HFFc6 (cell line): ENCODE measurements at regions not wholly inside any gene's neighbourhood (a gene's known extent, or its start where the extent isn't known, plus 50 kb on each side); places are given as distances from the start of the nearest gene placed in this dataset.
A peak's percentile ranks its signal among the peaks of the same experiment; 100 is the strongest.

Source experiments
- DNase-seq: peaks from one replicate; pipeline ENCODE4 v3.0.0-alpha.2; 2018
- H3K27ac Mint-ChIP-seq: 2 replicates; pipeline ENCODE4 v1.8.0; 2020; ENCODE audit warnings: mild to moderate bottlenecking, mixed read lengths
- H3K27me3 Mint-ChIP-seq: 2 replicates; pipeline ENCODE4 v1.8.0; 2021; ENCODE audit warnings: mild to moderate bottlenecking, moderate library complexity, mixed read lengths; ENCODE audit not compliant: insufficient read depth
- H3K36me3 Mint-ChIP-seq: 2 replicates; pipeline ENCODE4 v1.8.0; 2021; ENCODE audit warnings: low read depth, mixed read lengths
- H3K4me1 Mint-ChIP-seq: 2 replicates; pipeline ENCODE4 v1.8.0; 2020; ENCODE audit warnings: low read depth, mixed read lengths
- H3K4me3 Mint-ChIP-seq: 2 replicates; pipeline ENCODE4 v1.8.0; 2020; ENCODE audit warnings: mild to moderate bottlenecking, moderate library complexity, mixed read lengths
- H3K9me3 Mint-ChIP-seq: 2 replicates; pipeline ENCODE4 v1.8.0; 2020; ENCODE audit warnings: mild to moderate bottlenecking, mixed read lengths
- CTCF ChIP-seq: fragments of 200-600 bp; sonication (generic); IDR thresholded peaks from 2 replicates; pipeline ENCODE4 v1.5.0; 2021; ENCODE audit warnings: antibody characterized with exemption, mild to moderate bottlenecking

- H3K9me3 Mint-ChIP-seq: no peaks in the 10 kb centered on the region
- H3K27ac Mint-ChIP-seq: peak overlapping the region; percentile 88
- H3K36me3 Mint-ChIP-seq: no peaks in the 10 kb centered on the region
- peaks cover 44% of the 10 kb centered on the region for H3K4me1 Mint-ChIP-seq
- peak; percentile 85 for DNase-seq
- no peak for TF ChIP-seq CTCF
- H3K27me3 Mint-ChIP-seq: no peaks in the 10 kb centered on the region
- peak overlapping the region; percentile 66 for H3K4me3 Mint-ChIP-seq
Observed at GRCh38 chr9:107749787-107750444, 260.3 kb upstream of the KLF4 start.

GRCh38 chr9:107744873-107745272, 255.3 kb upstream of the KLF4 start:
- H3K9me3 Mint-ChIP-seq: no peaks in the 10 kb centered on the region
- no peak overlapping the region for H3K4me3 Mint-ChIP-seq
- H3K36me3 Mint-ChIP-seq: no peaks in the 10 kb centered on the region
- peaks cover 14% of the 10 kb centered on the region for H3K4me1 Mint-ChIP-seq
- TF ChIP-seq CTCF: no peak
- DNase-seq: no peak
- no peak overlapping the region for H3K27ac Mint-ChIP-seq
- no peaks in the 10 kb centered on the region for H3K27me3 Mint-ChIP-seq

GRCh38 chr9:107742531-107743309, 253.2 kb upstream of the KLF4 start:
- Mint-ChIP-seq H3K4me1 (peaks cover 28% of the 10 kb centered on the region), H3K4me3 (no peak overlapping the region), H3K9me3 (no peaks in the 10 kb centered on the region), H3K36me3 (no peaks in the 10 kb centered on the region), H3K27me3 (no peaks in the 10 kb centered on the region; the same call in 1 of the 2 replicates), H3K27ac (no peak overlapping the region)
- TF ChIP-seq CTCF: no peak
- no peak for DNase-seq

GRCh38 chr9:107740088-107740980, 250.8 kb upstream of the KLF4 start:
- no peak overlapping the region for H3K4me3 Mint-ChIP-seq
- no peaks in the 10 kb centered on the region for H3K9me3 Mint-ChIP-seq
- H3K27me3 Mint-ChIP-seq: no peaks in the 10 kb centered on the region; the same call in 1 of the 2 replicates
- no peak for TF ChIP-seq CTCF
- H3K36me3 Mint-ChIP-seq: no peaks in the 10 kb centered on the region
- H3K4me1 Mint-ChIP-seq: peaks cover 52% of the 10 kb centered on the region
- no peak for DNase-seq
- H3K27ac Mint-ChIP-seq: no peak overlapping the region

GRCh38 chr9:107739601-107740082, 250.1 kb upstream of the KLF4 start:
- no peaks in the 10 kb centered on the region; the same call in 1 of the 2 replicates for H3K27me3 Mint-ChIP-seq
- H3K4me1 Mint-ChIP-seq: peaks cover 59% of the 10 kb centered on the region
- no peaks in the 10 kb centered on the region for H3K36me3 Mint-ChIP-seq
- H3K9me3 Mint-ChIP-seq: no peaks in the 10 kb centered on the region
- H3K27ac Mint-ChIP-seq: peak overlapping the region; percentile 97; the same call in 1 of the 2 replicates
- TF ChIP-seq CTCF: no peak
- DNase-seq: no peak
- no peak overlapping the region for H3K4me3 Mint-ChIP-seq
